ENCODE measurements at regions not wholly inside any gene's neighbourhood (a gene's known extent, or its start where the extent isn't known, plus 50 kb on each side); places are given as distances from the start of the nearest gene placed in this dataset.
"Not testable (repeated sequence)": the region's sequence is repeated elsewhere in the genome, so short reads cannot be mapped to it uniquely, and the experiment has no call there.

DNA sequence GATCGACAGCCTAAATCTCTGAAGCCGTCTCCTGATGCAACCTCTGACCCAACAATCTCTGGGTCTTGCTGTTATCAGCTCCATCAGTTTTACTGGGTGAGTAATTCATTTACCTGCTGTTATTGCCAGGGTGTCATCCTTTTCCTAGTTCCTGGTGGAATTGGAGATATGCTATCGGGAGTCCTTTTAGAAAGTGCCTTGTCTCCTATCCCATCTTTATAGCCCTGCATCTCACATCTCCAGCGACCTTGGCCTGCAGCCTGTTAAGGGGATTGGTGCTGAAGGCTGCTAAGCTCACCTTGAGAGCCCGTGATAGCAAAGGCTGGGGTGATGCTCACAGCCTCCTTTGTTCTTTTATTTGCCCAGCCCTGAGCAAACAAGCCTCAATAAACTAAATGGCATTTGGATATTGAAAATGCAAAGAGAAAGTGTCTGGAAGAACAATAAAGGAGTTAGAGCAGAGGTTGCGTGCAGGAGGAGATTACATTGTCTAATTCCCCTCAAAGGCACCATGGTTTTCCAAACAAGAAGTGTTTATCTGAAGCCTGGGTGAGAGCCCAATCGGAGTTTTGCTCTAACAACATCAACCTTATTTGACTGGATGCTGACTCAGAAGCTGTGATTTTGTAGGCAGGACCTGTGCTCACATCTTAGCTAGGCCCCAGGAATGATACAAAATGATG is 101.8 kb downstream of the RPLP1 start:
- DNase-seq, result no peak

DNA sequence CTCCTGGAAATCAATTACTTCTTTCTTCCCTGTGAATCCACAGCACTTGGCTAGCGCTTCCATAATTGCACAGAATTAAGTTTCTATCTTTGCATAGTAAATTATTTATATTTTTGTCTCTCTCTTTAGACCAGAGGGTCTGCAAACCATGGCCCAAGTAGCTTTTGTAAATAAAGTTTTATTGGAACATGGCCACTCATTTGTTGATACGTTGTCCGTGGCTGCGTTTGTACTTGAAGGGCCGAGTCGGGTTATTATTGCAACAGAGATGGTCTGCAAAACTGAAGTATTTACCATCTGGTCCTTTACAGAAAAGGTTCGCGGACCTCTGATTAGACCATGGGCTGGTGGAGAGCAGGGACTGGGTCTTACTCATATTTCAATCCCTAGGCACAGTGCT is 102.5 kb downstream of the RPLP1 start:
- no peak for DNase-seq

- no peak for DNase-seq
Measured at GRCh38 chr15:69556344-69556743, 103.7 kb downstream of the RPLP1 start.

- peak; percentile 51 for DNase-seq
Measured at GRCh38 chr15:69557020-69557706, 104.5 kb downstream of the RPLP1 start.

GRCh38 chr15:69557707-69558409 is 105.2 kb downstream of the RPLP1 start:
- DNase-seq, result no peak

- no peak for DNase-seq
Measured at GRCh38 chr15:69559440-69560190, 107.0 kb downstream of the RPLP1 start.

DNA sequence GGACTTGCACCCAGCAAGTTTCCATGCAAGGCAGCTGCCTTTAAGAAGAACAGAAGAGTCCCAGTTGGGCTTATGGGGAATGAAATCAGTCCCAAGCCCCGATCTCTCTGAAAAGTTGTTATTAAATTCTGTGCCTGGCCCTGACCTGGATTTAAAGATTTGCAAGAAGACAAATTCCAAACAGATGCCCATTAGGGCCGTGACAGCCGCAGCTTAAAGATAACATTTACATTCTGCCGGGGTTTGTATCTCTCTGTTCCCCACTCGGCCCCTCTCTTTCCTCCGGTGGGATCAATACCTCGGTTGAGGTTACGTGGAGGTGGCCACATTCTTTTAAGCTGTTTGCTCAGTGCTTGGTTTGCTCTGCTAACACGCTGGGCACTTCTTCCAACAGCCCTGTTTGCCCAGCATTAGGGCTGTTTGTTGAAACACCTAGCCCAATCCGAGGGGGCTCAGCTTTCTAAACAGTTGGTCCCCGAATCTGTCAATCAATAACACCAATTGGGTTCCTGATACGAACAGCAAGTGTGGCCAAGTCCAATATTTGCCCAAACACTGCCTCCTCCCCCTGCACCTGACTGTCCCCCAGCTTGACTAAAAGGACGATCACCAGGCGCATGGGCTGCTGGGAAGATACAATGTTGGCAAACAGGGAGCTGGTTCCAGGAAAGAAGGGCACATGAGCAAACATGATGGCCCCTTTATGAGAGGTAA is 108.6 kb downstream of the RPLP1 start:
- DNase-seq, result no peak

DNA sequence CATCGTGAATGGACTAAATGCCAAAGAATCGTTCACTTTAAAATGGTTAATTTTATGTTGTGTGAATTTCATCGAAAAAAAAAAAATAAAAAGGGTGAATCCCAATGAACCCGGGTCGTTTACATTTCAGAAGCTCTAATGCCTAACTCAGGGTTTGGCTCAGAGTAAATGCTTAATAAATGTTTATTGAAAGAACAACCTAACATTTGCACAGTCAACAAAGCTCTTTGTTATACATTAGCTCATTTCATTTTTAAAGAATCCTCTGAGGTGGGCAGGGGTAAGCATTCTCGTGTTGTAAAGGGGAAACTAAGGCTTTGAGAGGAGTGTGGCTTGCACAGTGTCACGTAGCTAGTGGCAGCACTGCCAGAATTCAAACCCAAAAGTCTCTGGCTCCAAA is 109.5 kb downstream of the RPLP1 start:
- no peak for DNase-seq

DNA sequence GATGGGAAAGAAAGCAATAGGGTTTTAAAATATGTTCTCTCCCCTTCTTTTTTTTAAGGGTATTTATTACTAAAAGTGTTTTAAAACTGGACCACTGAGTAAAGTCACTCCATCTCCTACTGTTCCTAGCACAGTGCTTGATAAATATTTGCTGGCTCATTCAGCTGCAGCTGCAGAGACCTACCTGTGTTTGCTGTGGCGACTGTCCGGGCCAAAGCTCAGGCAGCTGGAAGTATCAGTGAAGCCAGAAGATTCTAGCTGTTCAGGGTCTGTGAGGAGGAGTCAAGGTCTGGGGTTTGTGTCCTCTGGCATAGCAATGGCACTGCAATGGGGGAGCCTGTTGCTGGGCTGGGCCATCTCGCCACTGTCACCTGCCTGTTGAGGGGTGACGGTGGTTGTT is 109.9 kb downstream of the RPLP1 start:
- DNase-seq, result no peak

- DNase-seq, result no peak
Measured at GRCh38 chr15:69565066-69565655, 112.5 kb downstream of the RPLP1 start.

- not testable (repeated sequence) for DNase-seq
Measured at GRCh38 chr15:69567238-69567760, 114.7 kb downstream of the RPLP1 start.

GRCh38 chr15:69568173-69569009 is 115.8 kb downstream of the RPLP1 start:
- DNase-seq, result no peak

DNA sequence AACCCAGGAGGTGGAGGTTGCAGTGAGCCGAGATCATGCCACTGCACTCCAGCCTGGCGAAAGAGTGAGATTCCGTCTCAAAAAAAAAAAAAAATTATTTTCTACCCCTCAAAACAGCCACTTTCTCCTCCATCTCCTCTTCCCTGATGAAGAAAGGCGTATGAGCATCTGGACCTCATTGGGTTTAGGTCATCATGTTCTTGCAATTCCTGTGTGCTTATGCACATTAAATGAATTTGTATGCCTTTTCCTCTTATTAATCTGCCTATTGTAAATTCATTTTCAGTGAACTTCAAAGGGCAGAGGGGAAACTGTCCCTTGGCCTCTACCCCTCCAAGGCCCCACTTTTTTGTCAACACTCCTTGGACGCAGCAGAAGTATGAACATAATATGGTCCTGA is 117.8 kb downstream of the RPLP1 start:
- DNase-seq, result no peak

DNA sequence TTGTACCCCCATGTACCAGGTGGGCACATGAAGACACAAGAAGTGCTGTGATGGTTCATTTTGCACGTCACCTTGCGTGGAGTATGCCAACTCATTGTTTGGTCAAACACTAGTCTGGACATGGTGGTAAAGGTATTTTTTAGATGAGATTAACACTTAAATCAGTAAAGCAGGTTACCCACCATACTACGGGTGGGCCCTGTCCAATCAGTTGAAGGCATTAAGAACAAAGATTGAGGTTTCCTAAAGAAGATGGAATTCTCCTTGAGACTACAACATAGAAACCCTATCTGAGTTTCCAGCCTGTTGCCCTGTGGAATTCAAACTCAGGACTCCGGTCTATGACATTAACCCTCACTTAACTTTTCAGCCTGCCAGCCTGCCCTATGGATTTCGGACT is 118.4 kb downstream of the RPLP1 start:
- DNase-seq, result no peak

DNA sequence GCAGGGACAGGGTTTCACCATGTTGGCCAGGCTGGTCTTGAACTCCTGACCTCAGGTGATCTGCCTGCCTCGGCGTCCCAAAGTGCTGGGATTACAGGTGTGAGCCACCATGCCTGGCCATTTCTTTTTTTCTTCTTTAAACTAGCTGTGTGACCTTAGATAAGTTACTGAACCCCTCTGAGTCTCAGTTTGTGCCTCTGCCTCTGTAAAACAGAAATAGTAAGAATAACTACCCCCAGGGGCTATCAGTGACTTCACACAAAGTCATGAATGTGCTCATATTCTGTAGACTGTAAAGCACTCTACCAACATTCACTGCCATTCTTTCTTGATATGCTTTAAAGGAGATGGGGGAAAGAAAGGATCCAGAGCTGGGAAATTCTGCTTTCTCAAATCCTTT is 120.7 kb downstream of the RPLP1 start:
- DNase-seq, result not testable (repeated sequence)

DNA sequence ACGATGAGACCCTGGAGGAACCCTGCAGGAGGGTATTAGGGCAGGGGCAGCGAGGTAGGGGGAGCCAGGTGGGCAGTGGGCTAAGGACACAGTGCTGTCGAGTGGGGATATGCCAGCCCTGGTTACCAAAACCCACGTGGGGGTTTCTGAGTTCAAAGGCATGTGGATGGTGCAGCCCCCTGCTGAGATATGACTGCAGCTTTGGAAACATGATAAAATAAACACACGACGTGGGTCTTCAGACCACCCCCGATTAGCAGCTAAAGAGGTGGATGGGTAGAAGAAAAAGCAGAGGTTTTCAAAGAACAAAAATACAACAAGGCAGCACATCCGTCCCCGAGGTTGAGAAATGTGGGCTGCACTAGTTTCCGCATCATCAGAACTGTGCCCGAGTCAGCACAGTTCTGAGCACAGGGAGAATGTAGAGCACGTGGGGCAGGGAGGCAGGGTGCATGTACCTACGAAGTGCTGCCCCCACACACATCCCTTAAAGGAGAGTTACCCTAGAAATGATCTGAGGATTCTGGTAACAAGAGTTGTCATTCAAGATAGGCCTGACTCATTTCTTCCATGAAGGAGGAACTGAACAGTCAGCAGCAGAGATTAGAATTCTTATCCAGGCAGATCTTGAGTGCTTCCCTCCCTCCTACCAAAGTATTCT is 121.3 kb downstream of the RPLP1 start:
- DNase-seq, result no peak

DNA sequence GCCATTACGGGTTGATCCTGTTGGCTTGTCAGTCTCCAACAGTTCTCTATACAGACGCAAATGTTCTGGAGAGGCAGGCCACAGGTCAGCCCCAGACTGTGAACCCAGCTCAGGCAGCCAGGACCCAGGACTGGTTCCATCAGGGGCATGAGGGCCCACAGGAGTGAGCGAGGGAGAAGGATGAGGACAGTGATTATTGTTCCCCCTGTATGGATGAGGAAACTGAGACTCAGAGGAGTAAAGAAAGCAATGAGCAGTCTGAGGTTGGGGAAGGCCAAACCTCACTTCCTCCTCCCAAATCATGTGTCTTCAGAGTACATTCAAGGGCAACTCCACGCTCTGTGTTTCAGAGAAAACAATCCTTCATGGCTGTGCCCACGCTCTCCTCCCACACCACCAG is 121.9 kb downstream of the RPLP1 start:
- no peak for DNase-seq

- DNase-seq, result no peak
Measured at GRCh38 chr15:69575387-69575786, 122.8 kb downstream of the RPLP1 start.

DNA sequence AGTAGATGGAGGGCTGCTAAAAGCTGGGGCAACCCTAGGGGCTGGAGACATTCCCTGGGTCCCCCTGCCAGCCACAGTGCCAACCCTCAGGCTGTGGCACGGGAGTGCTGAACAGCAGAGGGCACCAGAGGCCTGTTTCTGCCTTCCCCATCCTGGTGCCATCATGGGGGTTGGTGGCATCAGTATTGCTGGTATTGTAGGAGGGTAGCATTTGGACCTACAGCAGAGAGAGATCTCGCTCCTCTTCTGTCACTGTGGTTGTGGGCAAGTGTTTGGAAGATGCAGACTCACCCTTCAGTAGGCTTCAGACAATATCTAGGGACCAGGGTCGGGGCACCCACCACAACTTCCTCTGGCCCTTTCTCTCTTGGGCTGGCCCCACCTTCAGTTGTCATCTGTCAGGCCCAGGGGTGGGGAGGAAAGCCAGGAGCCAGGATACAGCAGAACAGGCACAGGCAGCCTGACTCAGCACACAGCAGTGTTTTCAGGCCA is 123.5 kb downstream of the RPLP1 start:
- peak; percentile 3 for DNase-seq

DNA sequence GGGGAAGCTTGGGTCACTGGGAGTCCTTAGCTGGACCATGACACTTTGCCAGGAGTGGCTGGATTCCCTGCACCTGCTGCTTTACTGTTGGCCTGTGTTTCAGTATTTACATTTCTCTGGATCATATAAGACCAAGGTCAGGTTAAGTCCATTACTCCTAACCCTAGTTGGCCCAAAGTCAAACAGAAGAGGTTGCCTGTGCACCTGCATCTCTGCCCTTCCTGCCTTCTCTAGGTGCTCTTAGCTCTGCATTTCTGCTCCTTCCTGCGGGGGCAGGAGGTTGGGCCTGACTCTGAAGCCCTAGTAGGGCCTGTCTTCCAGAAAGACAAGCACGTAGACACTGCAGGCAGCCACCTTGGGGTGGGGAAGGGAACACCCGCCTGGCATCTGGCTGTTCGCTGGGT is 124.3 kb downstream of the RPLP1 start:
- DNase-seq, result peak; percentile 6
